Epithelial cell of proximal tubule (primary cell): ENCODE measurements at regions not wholly inside any gene's neighbourhood (a gene's known extent, or its start where the extent isn't known, plus 50 kb on each side); places are given as distances from the start of the nearest gene placed in this dataset.

Source experiments
- DNase-seq: peaks from one replicate; pipeline ENCODE4 v3.0.0-alpha.2; 2011; ENCODE audit warnings: low read depth
- H3K4me3 ChIP-seq: 2 replicates; pipeline ENCODE4 v1.5.1; 2011; ENCODE audit warnings: low read depth, mild to moderate bottlenecking, low read length
- TF ChIP-seq, protein P1 (sequence below): conservative IDR thresholded peaks from 2 replicates; pipeline ENCODE4 v1.5.1; 2012; ENCODE audit warnings: low read depth, mild to moderate bottlenecking, low read length

DNA sequence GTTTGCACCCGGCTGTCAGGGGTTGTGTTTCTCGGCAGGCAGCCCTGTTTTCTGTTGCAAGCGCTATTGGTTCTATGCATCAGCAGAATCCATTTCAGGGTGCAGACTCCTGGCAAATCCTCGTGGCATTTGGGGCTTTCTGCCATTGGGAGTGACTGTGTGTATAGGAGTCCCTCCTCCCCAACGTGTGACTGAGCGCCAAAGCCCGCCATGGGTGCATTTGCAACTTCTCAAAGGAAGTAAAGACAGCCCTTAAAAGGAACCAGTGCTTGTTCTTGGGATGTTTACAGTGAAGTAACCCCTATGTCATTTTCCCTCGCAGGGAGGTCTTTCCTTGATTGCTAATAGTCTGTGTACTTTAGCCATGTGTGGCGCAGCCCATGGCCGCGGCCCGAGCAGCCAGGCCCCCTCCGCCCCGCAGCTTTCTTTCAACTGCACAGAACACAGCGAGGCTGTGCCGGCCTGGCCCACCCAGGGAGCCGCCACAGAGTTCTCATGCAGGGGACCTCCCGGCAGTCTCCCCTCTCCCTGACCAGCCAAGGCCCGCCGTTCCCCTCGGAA is 175.6 kb downstream of the HSD17B3 start:
- H3K4me3 ChIP-seq: no peak overlapping the region
- DNase-seq: no peak
- TF ChIP-seq, protein P1, sequence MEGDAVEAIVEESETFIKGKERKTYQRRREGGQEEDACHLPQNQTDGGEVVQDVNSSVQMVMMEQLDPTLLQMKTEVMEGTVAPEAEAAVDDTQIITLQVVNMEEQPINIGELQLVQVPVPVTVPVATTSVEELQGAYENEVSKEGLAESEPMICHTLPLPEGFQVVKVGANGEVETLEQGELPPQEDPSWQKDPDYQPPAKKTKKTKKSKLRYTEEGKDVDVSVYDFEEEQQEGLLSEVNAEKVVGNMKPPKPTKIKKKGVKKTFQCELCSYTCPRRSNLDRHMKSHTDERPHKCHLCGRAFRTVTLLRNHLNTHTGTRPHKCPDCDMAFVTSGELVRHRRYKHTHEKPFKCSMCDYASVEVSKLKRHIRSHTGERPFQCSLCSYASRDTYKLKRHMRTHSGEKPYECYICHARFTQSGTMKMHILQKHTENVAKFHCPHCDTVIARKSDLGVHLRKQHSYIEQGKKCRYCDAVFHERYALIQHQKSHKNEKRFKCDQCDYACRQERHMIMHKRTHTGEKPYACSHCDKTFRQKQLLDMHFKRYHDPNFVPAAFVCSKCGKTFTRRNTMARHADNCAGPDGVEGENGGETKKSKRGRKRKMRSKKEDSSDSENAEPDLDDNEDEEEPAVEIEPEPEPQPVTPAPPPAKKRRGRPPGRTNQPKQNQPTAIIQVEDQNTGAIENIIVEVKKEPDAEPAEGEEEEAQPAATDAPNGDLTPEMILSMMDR: no peak

DNA sequence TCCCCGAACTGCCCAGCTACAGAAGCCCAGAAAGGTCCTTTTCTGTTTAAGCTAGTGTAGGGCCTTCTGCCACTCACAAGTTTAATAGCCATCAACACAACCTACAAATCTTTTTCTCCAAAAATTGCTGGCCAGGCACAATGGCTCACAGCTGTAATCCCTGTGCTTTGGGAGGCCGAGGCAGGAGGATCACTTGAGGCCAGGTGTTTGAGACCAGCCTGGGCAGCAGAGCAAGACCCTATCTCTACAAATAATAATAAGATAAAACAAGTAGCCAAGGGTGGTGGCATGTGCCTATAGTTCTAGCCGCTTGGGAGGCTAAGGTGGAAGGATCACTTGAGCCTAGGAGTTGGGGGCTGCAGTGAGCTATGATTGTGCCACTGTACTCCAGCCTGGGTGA is 176.4 kb downstream of the HSD17B3 start:
- no peak for DNase-seq
- TF ChIP-seq, protein P1: no peak
- no peak overlapping the region for H3K4me3 ChIP-seq

DNA sequence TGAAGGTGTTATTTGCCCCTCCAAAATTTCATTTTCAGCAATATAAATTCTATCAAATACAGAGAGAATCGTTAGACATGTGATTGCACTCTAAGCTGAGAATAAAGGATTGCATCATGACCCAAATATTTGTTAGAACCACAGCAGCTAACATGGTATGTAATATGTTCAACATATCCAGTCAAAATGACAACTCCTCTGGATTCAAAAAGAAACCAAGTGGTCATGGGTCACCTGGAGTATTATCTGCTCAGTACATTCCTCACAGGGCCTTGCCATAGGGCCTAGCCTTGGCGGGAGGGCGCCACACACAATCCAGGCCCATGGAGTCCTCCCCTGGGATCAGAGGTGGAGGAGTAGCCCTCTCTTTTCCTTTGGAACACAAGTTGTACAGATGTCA is 179.2 kb downstream of the HSD17B3 start:
- no peak overlapping the region for H3K4me3 ChIP-seq
- TF ChIP-seq, protein P1: no peak
- DNase-seq: no peak

DNA sequence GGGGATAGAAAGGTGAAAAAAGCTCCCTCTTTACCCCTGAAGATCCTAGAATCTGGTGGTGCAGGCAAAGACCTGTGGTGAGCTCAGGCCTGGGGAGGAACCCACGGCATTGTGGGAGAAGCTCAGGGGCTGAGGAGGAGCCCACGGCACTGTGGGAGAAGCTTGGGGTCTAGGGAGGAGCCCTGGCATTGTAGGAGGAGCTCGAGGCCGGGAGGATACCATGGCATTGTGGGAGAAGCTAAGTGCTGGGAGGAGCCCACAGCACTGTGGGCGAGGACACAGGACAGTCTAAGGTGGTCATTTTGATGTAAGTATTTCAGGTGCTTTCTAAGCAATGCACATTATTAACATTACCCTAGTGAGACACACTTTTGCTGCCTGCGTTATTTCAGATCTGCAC is 179.7 kb downstream of the HSD17B3 start:
- H3K4me3 ChIP-seq: no peak overlapping the region
- TF ChIP-seq, protein P1: no peak
- DNase-seq: no peak

DNA sequence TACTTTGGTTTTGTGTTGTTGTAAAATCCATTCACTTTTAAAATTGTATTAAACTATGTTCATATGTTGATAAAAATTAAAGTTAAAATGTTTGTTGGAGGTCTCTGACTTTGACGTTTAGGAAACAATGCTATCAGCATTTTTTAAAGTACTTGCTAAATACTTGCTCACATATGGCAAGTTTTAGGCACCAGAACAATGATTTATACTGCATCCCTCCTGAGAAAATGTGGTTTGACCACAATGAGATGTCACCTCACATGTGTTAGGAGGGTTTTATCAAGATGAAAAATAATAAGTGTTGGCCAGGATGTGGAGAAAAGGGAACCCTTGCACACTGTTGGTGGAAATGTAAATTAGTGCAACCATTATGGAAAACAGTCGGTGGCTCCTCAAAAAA is 180.8 kb downstream of the HSD17B3 start:
- TF ChIP-seq, protein P1: no peak
- H3K4me3 ChIP-seq: no peak overlapping the region
- DNase-seq: no peak

DNA sequence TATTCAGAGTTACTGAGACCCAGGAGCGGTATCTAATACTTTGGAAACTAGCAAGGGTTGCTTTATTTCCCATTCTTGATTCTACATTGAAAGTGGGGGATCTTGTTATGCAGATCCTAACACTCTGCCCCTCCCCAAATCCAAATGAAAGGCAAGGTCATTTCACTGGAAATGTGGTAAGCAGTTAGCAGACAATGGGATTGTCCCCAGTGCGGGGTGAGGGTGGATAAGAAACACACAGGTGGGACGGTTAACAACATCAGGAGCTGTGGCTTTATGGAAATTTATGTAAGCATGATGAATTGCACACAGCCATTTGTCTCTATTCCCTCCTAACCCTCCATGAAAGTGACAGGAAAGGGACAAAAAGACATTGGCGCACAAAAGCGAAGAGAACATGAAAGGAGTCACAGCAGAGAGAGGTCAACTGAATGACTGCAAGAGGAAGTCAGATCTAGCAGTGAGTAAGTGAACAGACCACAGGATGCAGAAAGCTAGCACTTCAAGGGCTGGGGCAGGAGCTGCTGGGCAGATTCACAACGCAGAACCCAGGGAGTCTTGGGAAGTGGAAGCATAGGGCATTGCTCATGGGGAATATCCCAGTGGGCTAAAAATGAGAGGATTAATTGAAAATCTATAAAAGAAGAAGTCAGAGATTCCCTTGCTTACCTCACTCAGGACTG is 184.4 kb downstream of the HSD17B3 start:
- H3K4me3 ChIP-seq: no peak overlapping the region
- TF ChIP-seq, protein P1: no peak
- no peak for DNase-seq

DNA sequence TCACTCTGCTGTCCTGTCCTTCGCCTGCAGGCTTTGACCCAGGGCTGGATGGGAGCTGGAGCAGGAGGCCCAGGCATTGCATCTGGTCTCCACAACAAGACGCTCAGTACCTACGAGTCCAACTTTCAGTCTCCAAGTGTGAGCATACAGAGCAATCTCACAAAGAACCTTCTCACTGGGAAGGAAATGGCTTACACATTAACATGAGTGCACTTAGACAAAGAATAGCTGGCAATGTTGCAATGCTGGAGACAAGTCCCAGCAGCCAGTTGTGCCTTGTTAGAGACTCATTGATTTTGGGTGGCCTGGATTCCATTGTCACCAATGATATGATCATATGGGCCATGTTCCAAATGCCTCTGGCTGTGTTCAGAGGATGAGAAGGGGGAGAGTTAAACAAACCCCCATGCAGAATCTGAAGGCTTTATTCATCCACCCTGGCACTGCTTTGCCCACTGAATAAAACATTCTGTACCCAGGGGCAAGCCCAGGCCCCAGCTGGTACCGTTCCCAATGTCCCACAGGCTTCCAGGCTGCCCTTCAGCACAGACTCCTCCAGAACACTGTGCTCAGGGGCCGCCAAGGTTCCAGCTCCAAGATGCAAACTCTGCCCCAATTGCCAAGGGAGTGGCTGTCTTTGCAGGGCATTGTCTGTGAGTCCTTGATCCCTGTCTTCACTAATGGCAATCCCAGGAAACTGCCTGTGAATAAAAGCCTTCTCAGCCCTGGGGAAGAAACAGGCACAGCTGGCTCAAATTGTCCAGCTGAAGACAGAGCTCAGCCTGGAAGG is 185.5 kb downstream of the HSD17B3 start:
- TF ChIP-seq, protein P1: no peak
- H3K4me3 ChIP-seq: no peak overlapping the region
- DNase-seq: peak; percentile 52
